Lower lobe of right lung (tissue), 2 donors: ENCODE measurements at regions not wholly inside any gene's neighbourhood (a gene's known extent, or its start where the extent isn't known, plus 50 kb on each side); places are given as distances from the start of the nearest gene placed in this dataset.

Source experiments
- ATAC-seq, 2 donors: fragments of 200-7000 bp; cut with Tn5 transposase; one replicate each; pipeline ENCODE4 v1.9.1; 2020 to 2022; ENCODE audit warnings: mild to moderate bottlenecking in 2 of 2, moderate library complexity in 2 of 2
- DNase-seq: peaks from one replicate; pipeline ENCODE4 v3.0.0-alpha.2; 2020
- H3K27ac ChIP-seq: fragments of 200-600 bp; one replicate; pipeline ENCODE4 v1.8.0; 2022
- H3K27me3 ChIP-seq: fragments of 200-600 bp; one replicate; pipeline ENCODE4 v1.8.0; 2022; ENCODE audit warnings: low read depth
- H3K36me3 ChIP-seq: fragments of 200-600 bp; one replicate; pipeline ENCODE4 v1.8.0; 2022; ENCODE audit warnings: mild to moderate bottlenecking
- H3K4me1 ChIP-seq: fragments of 200-600 bp; one replicate; pipeline ENCODE4 v1.8.0; 2022
- H3K4me3 ChIP-seq: fragments of 200-600 bp; one replicate; pipeline ENCODE4 v1.8.0; 2022; ENCODE audit warnings: mild to moderate bottlenecking
- H3K9me3 ChIP-seq: fragments of 200-600 bp; one replicate; pipeline ENCODE4 v1.8.0; 2022
- CTCF ChIP-seq: fragments of 200-600 bp; IDR thresholded peaks from one replicate; pipeline ENCODE4 v1.8.0; 2022; ENCODE audit warnings: antibody characterized with exemption, mild to moderate bottlenecking
- intact Hi-C: fragments of 100-400 bp; cut with DNase I; formaldehyde crosslinking; loops from one replicate; pipeline ENCODE4 v1.11.0; 2022
- donor health status: DM: no; HTN: yes; CAD: no; lungs with severe emphysema.

- Histone ChIP-seq H3K4me1 (no peaks in the 10 kb centered on the region), H3K27me3 (no peaks in the 10 kb centered on the region), H3K36me3 (no peaks in the 10 kb centered on the region), H3K4me3 (no peak overlapping the region), H3K9me3 (no peaks in the 10 kb centered on the region), H3K27ac (no peak overlapping the region)
- no peak for TF ChIP-seq CTCF
- ATAC-seq, result no peak
- no peak for DNase-seq
- intact Hi-C loops, result no loop called here
These were observed 72.0 kb upstream of the RFX3 start for GRCh38 chr9:3597792-3598191.

DNA sequence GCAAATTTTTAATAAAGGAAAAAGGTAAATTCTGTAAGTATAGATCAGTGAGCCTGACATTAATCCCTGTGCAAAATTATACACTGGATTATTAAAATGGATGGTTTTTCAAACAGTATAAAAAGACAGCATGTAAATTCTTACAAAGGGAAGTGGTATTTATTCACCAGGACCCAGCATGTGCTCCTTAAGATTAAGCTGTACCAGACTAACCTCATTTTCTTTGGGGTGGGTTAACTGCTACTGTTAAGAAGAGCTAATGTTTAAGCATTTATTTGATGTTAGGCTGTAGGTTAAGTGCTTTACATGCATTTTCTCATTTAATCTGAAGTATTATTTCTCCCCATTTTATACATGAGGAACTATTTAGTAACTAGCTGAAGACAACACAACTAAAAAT, 60.3 kb upstream of the RFX3 start:
- Histone ChIP-seq H3K27me3 (no peaks in the 10 kb centered on the region), H3K9me3 (peaks cover 19% of the 10 kb centered on the region), H3K4me1 (no peaks in the 10 kb centered on the region), H3K27ac (no peak overlapping the region), H3K36me3 (no peaks in the 10 kb centered on the region), H3K4me3 (no peak overlapping the region)
- no peak for ATAC-seq
- no peak for DNase-seq
- intact Hi-C loops, result no loop called here
- TF ChIP-seq CTCF, result no peak

DNA sequence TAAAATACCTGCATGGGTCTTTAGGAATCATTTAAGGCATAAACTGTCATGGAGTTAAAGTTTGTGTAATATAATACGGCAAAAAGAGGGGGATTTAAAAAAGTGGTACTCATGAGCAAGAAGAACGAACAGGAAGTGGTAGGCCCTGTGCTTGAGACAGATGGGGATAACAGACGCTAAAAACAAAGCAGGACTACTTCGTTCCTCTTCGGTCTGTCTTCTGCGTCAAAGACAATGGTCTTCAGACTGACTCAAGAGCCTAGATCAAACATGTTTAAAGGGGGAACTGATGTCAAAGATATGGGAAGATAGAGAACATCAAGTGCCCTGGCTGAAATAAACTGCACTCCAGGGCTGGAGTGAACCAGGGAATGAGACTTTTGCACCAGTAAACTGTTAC, 59.8 kb upstream of the RFX3 start:
- intact Hi-C loops, result no loop called here
- H3K27ac ChIP-seq, result no peak overlapping the region

GRCh38 chr9:3578786-3579185, 53.0 kb upstream of the RFX3 start:
- no peak for DNase-seq
- no peaks in the 10 kb centered on the region for H3K27me3 ChIP-seq
- H3K36me3 ChIP-seq, result no peaks in the 10 kb centered on the region
- H3K4me1 ChIP-seq, result no peaks in the 10 kb centered on the region
- H3K9me3 ChIP-seq, result peaks cover 27% of the 10 kb centered on the region
- intact Hi-C loops, result no loop called here
- no peak overlapping the region for H3K27ac ChIP-seq
- TF ChIP-seq CTCF, result no peak
- no peak overlapping the region for H3K4me3 ChIP-seq
- no peak for ATAC-seq

More for the DNA sequence above, 59.8 kb upstream of the RFX3 start:
- ATAC-seq (no peak), DNase-seq (no peak)
- Histone ChIP-seq H3K27me3 (no peaks in the 10 kb centered on the region), H3K36me3 (no peaks in the 10 kb centered on the region), H3K4me3 (no peak overlapping the region), H3K9me3 (peaks cover 19% of the 10 kb centered on the region), H3K4me1 (no peaks in the 10 kb centered on the region)
- TF ChIP-seq CTCF, result no peak

GRCh38 chr9:3576328-3576727, 50.5 kb upstream of the RFX3 start:
- peak; percentile 68 to 83 for ATAC-seq
- H3K27me3 ChIP-seq, result no peaks in the 10 kb centered on the region
- no peak overlapping the region for H3K27ac ChIP-seq
- H3K4me3 ChIP-seq, result no peak overlapping the region
- H3K9me3 ChIP-seq, result peaks cover 10% of the 10 kb centered on the region
- intact Hi-C loops, result no loop called here
- H3K4me1 ChIP-seq, result no peaks in the 10 kb centered on the region
- H3K36me3 ChIP-seq, result no peaks in the 10 kb centered on the region
- no peak for TF ChIP-seq CTCF
- DNase-seq, result peak; percentile 65

GRCh38 chr9:3575821-3576220, 50.0 kb upstream of the RFX3 start:
- H3K27me3 ChIP-seq, result no peaks in the 10 kb centered on the region
- intact Hi-C loops, result no loop called here
- TF ChIP-seq CTCF, result no peak
- H3K36me3 ChIP-seq, result no peaks in the 10 kb centered on the region
- H3K27ac ChIP-seq, result no peak overlapping the region
- no peak for ATAC-seq
- no peak overlapping the region for H3K4me3 ChIP-seq
- DNase-seq, result no peak
- H3K4me1 ChIP-seq, result no peaks in the 10 kb centered on the region
- H3K9me3 ChIP-seq, result peaks cover 7% of the 10 kb centered on the region
